DND-41 (cell line): ENCODE measurements at regions not wholly inside any gene's neighbourhood (a gene's known extent, or its start where the extent isn't known, plus 50 kb on each side); places are given as distances from the start of the nearest gene placed in this dataset.

Experiments
- CTCF ChIP-seq: IDR thresholded peaks from 2 replicates; pipeline ENCODE4 v1.5.1; 2012; ENCODE audit warnings: borderline replicate concordance, low read length, moderate library complexity, mild to moderate bottlenecking; ENCODE audit not compliant: poor library complexity, severe bottlenecking; ENCODE audit errors: extremely low read depth
- EZH2 ChIP-seq: IDR thresholded peaks from 3 replicates; pipeline ENCODE4 v1.6.1; 2012; ENCODE audit warnings: borderline replicate concordance, low read depth, mild to moderate bottlenecking, moderate library complexity, low read length, inconsistent platforms; ENCODE audit not compliant: severe bottlenecking

- no peak for TF ChIP-seq CTCF
- TF ChIP-seq EZH2: no peak
These were observed 2031.2 kb downstream of the EFNA5 start for GRCh38 chr5:105639511-105639910.
